Right atrium auricular region (tissue), 2 donors: ENCODE measurements at regions not wholly inside any gene's neighbourhood (a gene's known extent, or its start where the extent isn't known, plus 50 kb on each side); places are given as distances from the start of the nearest gene placed in this dataset.

Experiments
- DNase-seq: peaks from one replicate; pipeline ENCODE4 v3.0.0-alpha.2; 2019; ENCODE audit warnings: low spot score
- H3K27ac ChIP-seq, 2 donors: fragments of 200-600 bp; sonication (generic); 1 replicate in 1 of 2; 2 replicates in 1 of 2; pipeline ENCODE4 v1.5.1; 2016 to 2019
- H3K27me3 ChIP-seq, 2 donors: fragments of 200-600 bp; sonication (generic); one replicate each; pipeline versions ENCODE4 v1.5.1 to v1.6.0; 2017 to 2019
- H3K36me3 ChIP-seq: fragments of 200-600 bp; sonication (generic); one replicate; pipeline ENCODE4 v1.5.1; 2016
- H3K4me1 ChIP-seq, 2 donors: fragments of 200-600 bp; sonication (generic); one replicate each; pipeline versions ENCODE4 v1.5.1 to v1.6.0; 2017 to 2019
- H3K4me3 ChIP-seq, 2 donors: fragments of 200-600 bp; sonication (generic); 1 replicate in 1 of 2; 2 replicates in 1 of 2; pipeline ENCODE4 v1.5.1; 2017 to 2019; ENCODE audit warnings: mild to moderate bottlenecking in 1 of 2, moderate library complexity in 1 of 2
- H3K9me3 ChIP-seq, 2 donors: fragments of 200-600 bp; sonication (generic); one replicate each; pipeline ENCODE4 v1.5.1; 2019
- CTCF ChIP-seq, 2 donors: fragments of 200-600 bp; sonication (generic); IDR thresholded peaks; one replicate each; pipeline ENCODE4 v1.5.1; 2019; ENCODE audit warnings: antibody characterized with exemption in 2 of 2

GRCh38 chr5:38655691-38656090, 99.2 kb upstream of the LIFR start:
- no peaks in the 10 kb centered on the region for H3K4me1 ChIP-seq
- H3K4me3 ChIP-seq = no peak overlapping the region
- H3K27ac ChIP-seq = no peak overlapping the region
- H3K9me3 ChIP-seq = no peaks in the 10 kb centered on the region
- H3K27me3 ChIP-seq = no peaks in the 10 kb centered on the region
- TF ChIP-seq CTCF (IDR thresholded peaks at IDR 0.05) = no peak
- H3K36me3 ChIP-seq = no peaks in the 10 kb centered on the region
- no peak for DNase-seq

GRCh38 chr5:38656568-38656967, 100.1 kb upstream of the LIFR start:
- H3K9me3 ChIP-seq = no peaks in the 10 kb centered on the region
- H3K4me3 ChIP-seq = no peak overlapping the region
- no peak overlapping the region for H3K27ac ChIP-seq
- no peak for DNase-seq
- TF ChIP-seq CTCF (IDR thresholded peaks at IDR 0.05) = no peak
- no peaks in the 10 kb centered on the region for H3K27me3 ChIP-seq
- H3K36me3 ChIP-seq = no peaks in the 10 kb centered on the region
- peaks cover 0 to 1% of the 10 kb centered on the region in 2 donors for H3K4me1 ChIP-seq

- no peaks in the 10 kb centered on the region for H3K36me3 ChIP-seq
- H3K4me1 ChIP-seq = peaks cover 0 to 6% of the 10 kb centered on the region in 2 donors
- no peaks in the 10 kb centered on the region for H3K27me3 ChIP-seq
- no peak overlapping the region for H3K4me3 ChIP-seq
- DNase-seq = no peak
- no peak for TF ChIP-seq CTCF (IDR thresholded peaks at IDR 0.05)
- no peak overlapping the region for H3K27ac ChIP-seq
- H3K9me3 ChIP-seq = no peaks in the 10 kb centered on the region
These were observed 100.6 kb upstream of the LIFR start for GRCh38 chr5:38657020-38657419.

- DNase-seq = no peak
- Histone ChIP-seq H3K9me3 (no peaks in the 10 kb centered on the region), H3K4me1 (peaks cover 0 to 17% of the 10 kb centered on the region in 2 donors), H3K27ac (peak overlapping the region in 1 of 2 donors; percentile 63), H3K4me3 (peak overlapping the region; percentile 17 to 24), H3K27me3 (no peaks in the 10 kb centered on the region), H3K36me3 (no peaks in the 10 kb centered on the region)
- TF ChIP-seq CTCF (IDR thresholded peaks at IDR 0.05) = no peak
These were observed 103.8 kb upstream of the LIFR start for GRCh38 chr5:38660194-38660668.

GRCh38 chr5:38662090-38662489, 105.6 kb upstream of the LIFR start:
- H3K27me3 ChIP-seq = no peaks in the 10 kb centered on the region
- H3K36me3 ChIP-seq = no peaks in the 10 kb centered on the region
- TF ChIP-seq CTCF (IDR thresholded peaks at IDR 0.05) = no peak
- DNase-seq = no peak
- no peak overlapping the region for H3K4me3 ChIP-seq
- H3K9me3 ChIP-seq = no peaks in the 10 kb centered on the region
- peak overlapping the region in 1 of 2 donors; percentile 63 for H3K27ac ChIP-seq
- H3K4me1 ChIP-seq = peaks cover 0 to 29% of the 10 kb centered on the region in 2 donors

GRCh38 chr5:38663249-38663648, 106.8 kb upstream of the LIFR start:
- Histone ChIP-seq H3K27ac (no peak overlapping the region), H3K4me3 (no peak overlapping the region), H3K4me1 (peaks cover 0 to 32% of the 10 kb centered on the region in 2 donors), H3K36me3 (no peaks in the 10 kb centered on the region), H3K9me3 (no peaks in the 10 kb centered on the region), H3K27me3 (no peaks in the 10 kb centered on the region)
- DNase-seq = no peak
- no peak for TF ChIP-seq CTCF (IDR thresholded peaks at IDR 0.05)
